ENCODE measurements at regions not wholly inside any gene's neighbourhood (a gene's known extent, or its start where the extent isn't known, plus 50 kb on each side); places are given as distances from the start of the nearest gene placed in this dataset.

DNA sequence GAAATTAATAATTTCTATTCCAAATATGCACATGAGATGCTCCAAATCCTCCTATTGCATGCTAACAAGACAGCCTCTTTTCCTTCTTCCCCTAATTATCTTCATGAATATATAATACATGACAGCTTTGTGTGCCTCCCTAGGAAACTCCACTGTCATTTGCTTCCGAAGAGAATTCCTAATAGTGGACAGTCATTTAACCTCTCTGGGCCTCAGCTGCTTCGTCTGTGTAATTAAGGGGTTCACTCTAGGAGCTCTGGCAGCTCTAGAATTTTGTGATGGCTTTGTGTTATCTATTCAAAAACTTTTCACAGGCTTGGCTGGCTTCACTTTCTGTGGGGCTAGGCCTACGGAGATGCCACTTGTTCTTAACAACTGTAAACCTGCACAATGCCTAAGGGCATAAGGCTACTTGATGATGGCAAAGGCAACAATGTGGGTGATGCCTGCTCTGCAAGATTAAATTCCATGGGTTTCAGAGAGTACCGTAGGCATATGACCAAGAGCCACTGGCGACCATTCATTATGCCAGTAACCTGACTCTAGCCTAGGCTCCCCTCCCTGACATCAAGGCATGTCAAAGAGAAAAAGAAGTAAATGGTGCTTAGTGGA, 333.8 kb upstream of the UMPS start (continued):
- TF ChIP-seq, protein P1, sequence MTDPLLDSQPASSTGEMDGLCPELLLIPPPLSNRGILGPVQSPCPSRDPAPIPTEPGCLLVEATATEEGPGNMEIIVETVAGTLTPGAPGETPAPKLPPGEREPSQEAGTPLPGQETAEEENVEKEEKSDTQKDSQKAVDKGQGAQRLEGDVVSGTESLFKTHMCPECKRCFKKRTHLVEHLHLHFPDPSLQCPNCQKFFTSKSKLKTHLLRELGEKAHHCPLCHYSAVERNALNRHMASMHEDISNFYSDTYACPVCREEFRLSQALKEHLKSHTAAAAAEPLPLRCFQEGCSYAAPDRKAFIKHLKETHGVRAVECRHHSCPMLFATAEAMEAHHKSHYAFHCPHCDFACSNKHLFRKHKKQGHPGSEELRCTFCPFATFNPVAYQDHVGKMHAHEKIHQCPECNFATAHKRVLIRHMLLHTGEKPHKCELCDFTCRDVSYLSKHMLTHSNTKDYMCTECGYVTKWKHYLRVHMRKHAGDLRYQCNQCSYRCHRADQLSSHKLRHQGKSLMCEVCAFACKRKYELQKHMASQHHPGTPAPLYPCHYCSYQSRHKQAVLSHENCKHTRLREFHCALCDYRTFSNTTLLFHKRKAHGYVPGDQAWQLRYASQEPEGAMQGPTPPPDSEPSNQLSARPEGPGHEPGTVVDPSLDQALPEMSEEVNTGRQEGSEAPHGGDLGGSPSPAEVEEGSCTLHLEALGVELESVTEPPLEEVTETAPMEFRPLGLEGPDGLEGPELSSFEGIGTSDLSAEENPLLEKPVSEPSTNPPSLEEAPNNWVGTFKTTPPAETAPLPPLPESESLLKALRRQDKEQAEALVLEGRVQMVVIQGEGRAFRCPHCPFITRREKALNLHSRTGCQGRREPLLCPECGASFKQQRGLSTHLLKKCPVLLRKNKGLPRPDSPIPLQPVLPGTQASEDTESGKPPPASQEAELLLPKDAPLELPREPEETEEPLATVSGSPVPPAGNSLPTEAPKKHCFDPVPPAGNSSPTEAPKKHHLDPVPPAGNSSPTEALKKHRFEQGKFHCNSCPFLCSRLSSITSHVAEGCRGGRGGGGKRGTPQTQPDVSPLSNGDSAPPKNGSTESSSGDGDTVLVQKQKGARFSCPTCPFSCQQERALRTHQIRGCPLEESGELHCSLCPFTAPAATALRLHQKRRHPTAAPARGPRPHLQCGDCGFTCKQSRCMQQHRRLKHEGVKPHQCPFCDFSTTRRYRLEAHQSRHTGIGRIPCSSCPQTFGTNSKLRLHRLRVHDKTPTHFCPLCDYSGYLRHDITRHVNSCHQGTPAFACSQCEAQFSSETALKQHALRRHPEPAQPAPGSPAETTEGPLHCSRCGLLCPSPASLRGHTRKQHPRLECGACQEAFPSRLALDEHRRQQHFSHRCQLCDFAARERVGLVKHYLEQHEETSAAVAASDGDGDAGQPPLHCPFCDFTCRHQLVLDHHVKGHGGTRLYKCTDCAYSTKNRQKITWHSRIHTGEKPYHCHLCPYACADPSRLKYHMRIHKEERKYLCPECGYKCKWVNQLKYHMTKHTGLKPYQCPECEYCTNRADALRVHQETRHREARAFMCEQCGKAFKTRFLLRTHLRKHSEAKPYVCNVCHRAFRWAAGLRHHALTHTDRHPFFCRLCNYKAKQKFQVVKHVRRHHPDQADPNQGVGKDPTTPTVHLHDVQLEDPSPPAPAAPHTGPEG (CRISPR knock-in tag; IDR thresholded peaks at IDR 0.05), result no peak
- no peak for TF ChIP-seq NR2C2 (CRISPR knock-in tag; IDR thresholded peaks at IDR 0.05; ENCODE audit: borderline replicate concordance)
- TF ChIP-seq DPF2 (CRISPR knock-in tag; IDR thresholded peaks at IDR 0.05; ENCODE audit: borderline replicate concordance, low read depth), result no peak
- no peak for TF ChIP-seq MYC (CRISPR knock-in tag; IDR thresholded peaks at IDR 0.05; ENCODE audit: borderline replicate concordance)
- TF ChIP-seq, protein P2, sequence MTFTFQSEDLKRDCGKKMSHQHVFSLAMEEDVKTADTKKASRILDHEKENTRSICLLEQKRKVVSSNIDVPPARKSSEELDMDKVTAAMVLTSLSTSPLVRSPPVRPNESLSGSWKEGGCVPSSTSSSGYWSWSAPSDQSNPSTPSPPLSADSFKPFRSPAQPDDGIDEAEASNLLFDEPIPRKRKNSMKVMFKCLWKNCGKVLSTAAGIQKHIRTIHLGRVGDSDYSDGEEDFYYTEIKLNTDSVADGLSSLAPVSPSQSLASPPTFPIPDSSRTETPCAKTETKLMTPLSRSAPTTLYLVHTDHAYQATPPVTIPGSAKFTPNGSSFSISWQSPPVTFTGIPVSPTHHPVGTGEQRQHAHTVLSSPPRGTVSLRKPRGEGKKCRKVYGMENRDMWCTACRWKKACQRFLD (CRISPR knock-in tag; IDR thresholded peaks at IDR 0.05; ENCODE audit: borderline replicate concordance), result no peak
- TF ChIP-seq SYNCRIP (IDR thresholded peaks at IDR 0.05; ENCODE audit: insufficient read depth, low read depth, low read length), result no peak
- TF ChIP-seq, protein P3, sequence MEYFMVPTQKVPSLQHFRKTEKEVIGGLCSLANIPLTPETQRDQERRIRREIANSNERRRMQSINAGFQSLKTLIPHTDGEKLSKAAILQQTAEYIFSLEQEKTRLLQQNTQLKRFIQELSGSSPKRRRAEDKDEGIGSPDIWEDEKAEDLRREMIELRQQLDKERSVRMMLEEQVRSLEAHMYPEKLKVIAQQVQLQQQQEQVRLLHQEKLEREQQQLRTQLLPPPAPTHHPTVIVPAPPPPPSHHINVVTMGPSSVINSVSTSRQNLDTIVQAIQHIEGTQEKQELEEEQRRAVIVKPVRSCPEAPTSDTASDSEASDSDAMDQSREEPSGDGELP (IDR thresholded peaks at IDR 0.05; ENCODE audit: borderline replicate concordance, low read depth), result no peak
- no peak for TF ChIP-seq IKZF4 (CRISPR knock-in tag; IDR thresholded peaks at IDR 0.05; ENCODE audit: borderline replicate concordance, low read depth, not compliant biosample characterization)
- TF ChIP-seq, protein P4, sequence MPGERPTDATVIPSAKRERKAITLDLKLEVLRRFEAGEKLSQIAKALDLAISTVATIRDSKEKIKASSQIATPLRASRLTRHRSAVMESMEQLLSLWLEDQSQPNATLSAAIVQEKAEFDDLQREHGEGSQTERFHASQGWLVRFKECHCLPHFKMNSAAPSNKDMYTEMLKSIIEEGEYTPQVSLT (CRISPR knock-in tag; IDR thresholded peaks at IDR 0.05; ENCODE audit: borderline replicate concordance, low read depth), result no peak
- TF ChIP-seq, protein P5, sequence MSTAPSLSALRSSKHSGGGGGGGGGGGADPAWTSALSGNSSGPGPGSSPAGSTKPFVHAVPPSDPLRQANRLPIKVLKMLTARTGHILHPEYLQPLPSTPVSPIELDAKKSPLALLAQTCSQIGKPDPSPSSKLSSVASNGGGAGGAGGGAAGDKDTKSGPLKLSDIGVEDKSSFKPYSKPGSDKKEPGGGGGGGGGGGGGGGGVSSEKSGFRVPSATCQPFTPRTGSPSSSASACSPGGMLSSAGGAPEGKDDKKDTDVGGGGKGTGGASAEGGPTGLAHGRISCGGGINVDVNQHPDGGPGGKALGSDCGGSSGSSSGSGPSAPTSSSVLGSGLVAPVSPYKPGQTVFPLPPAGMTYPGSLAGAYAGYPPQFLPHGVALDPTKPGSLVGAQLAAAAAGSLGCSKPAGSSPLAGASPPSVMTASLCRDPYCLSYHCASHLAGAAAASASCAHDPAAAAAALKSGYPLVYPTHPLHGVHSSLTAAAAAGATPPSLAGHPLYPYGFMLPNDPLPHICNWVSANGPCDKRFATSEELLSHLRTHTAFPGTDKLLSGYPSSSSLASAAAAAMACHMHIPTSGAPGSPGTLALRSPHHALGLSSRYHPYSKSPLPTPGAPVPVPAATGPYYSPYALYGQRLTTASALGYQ (CRISPR knock-in tag; IDR thresholded peaks at IDR 0.05), result no peak

All from HepG2 (cell line).